Osteocyte (in vitro differentiated cells): ENCODE measurements at regions not wholly inside any gene's neighbourhood (a gene's known extent, or its start where the extent isn't known, plus 50 kb on each side); places are given as distances from the start of the nearest gene placed in this dataset.

Source experiments
- DNase-seq: peaks from one replicate; pipeline ENCODE4 v3.0.0; 2021; ENCODE audit warnings: mixed read lengths; ENCODE audit not compliant: unreplicated experiment; ENCODE audit errors: extremely low spot score
- H3K27ac Mint-ChIP-seq: one replicate; pipeline ENCODE4 v1.8.0; 2021; ENCODE audit warnings: mild to moderate bottlenecking, mixed read lengths; ENCODE audit not compliant: unreplicated experiment
- H3K27me3 Mint-ChIP-seq: one replicate; pipeline ENCODE4 v1.8.0; 2021; ENCODE audit warnings: mixed read lengths; ENCODE audit not compliant: unreplicated experiment
- H3K36me3 Mint-ChIP-seq: one replicate; pipeline ENCODE4 v1.8.0; 2021; ENCODE audit warnings: mixed read lengths; ENCODE audit not compliant: unreplicated experiment
- H3K4me1 Mint-ChIP-seq: one replicate; pipeline ENCODE4 v1.8.0; 2021; ENCODE audit warnings: mixed read lengths; ENCODE audit not compliant: unreplicated experiment
- H3K4me3 Mint-ChIP-seq: one replicate; pipeline ENCODE4 v1.8.0; 2021; ENCODE audit warnings: mild to moderate bottlenecking, moderate library complexity, mixed read lengths; ENCODE audit not compliant: unreplicated experiment
- H3K9me3 Mint-ChIP-seq: one replicate; pipeline ENCODE4 v1.8.0; 2021; ENCODE audit warnings: mixed read lengths; ENCODE audit not compliant: unreplicated experiment
- CTCF ChIP-seq: fragments of 200-600 bp; sonication (generic); IDR thresholded peaks from 2 replicates; pipeline ENCODE4 v1.5.0; 2021; ENCODE audit warnings: antibody characterized with exemption, mild to moderate bottlenecking, moderate library complexity

DNA sequence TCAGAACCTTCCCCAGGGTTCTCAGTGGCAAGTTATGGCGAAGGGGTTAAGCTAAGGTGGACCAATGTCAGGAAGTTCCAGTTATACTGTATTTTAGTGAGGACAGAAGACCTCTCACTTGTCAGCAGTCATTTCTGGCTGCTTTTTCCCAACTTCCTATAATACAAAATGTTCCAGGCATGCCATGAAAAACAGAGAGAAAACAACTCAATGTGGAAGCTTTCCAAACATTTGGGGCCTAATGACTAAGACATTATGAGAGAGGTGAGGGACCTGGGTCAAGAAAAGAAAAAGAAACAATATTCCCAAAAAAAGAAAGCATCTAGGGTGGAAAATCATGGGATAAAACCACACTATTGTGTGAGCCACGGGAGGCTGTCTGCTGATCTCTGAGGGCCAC, 99.9 kb upstream of the MAP3K4 start:
- no peaks in the 10 kb centered on the region for H3K36me3 Mint-ChIP-seq
- H3K27me3 Mint-ChIP-seq = peaks cover 3% of the 10 kb centered on the region
- H3K4me1 Mint-ChIP-seq = no peaks in the 10 kb centered on the region
- DNase-seq = no peak
- H3K27ac Mint-ChIP-seq = no peak overlapping the region
- no peaks in the 10 kb centered on the region for H3K9me3 Mint-ChIP-seq
- no peak overlapping the region for H3K4me3 Mint-ChIP-seq
- TF ChIP-seq CTCF = no peak

GRCh38 chr6:160895562-160895961, 96.0 kb upstream of the MAP3K4 start:
- Mint-ChIP-seq H3K4me1 (no peaks in the 10 kb centered on the region), H3K4me3 (no peak overlapping the region), H3K9me3 (no peaks in the 10 kb centered on the region), H3K27me3 (peaks cover 3% of the 10 kb centered on the region), H3K36me3 (no peaks in the 10 kb centered on the region), H3K27ac (no peak overlapping the region)
- DNase-seq = no peak
- no peak for TF ChIP-seq CTCF

DNA sequence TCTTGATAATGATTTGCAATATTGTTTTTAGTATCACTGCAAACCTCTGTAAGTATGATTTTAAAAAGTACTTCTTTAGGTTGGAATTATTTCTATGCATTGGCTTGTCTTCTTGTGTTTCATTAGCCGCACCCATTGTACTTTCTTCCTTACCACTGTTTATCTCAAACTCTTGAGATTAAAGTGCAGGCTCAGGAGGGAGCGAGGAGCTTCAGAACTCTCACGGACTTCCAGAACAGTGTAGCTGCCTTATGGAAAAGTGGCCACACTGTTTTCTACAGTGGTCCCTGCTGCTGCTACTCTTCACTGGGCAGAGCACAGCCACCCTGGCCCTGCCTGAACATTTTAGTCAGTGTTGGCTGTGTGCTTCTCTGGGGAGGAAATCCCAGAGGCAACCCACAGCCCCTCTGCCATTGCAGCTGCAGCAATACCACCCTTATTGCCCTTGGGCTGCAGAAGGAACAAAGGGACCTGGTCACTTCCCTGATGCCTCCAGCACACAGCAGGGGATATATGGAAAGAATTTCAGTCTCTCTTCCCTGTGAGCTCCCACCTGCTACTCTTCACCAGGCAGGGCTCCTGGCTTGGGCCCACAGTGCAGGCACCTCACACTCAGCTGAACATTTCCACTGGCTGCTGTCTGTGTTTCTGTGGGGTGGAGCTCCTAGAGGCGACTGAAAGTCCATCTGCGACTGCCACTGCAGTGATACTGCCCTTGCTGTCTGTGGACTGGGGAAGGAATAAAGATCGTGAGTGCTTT, 91.7 kb upstream of the MAP3K4 start:
- TF ChIP-seq CTCF = no peak
- H3K27me3 Mint-ChIP-seq = peaks cover 7% of the 10 kb centered on the region
- H3K4me1 Mint-ChIP-seq = no peaks in the 10 kb centered on the region
- H3K9me3 Mint-ChIP-seq = no peaks in the 10 kb centered on the region
- H3K4me3 Mint-ChIP-seq = no peak overlapping the region
- H3K36me3 Mint-ChIP-seq = no peaks in the 10 kb centered on the region
- no peak overlapping the region for H3K27ac Mint-ChIP-seq
- DNase-seq = no peak

- no peak for TF ChIP-seq CTCF
- no peaks in the 10 kb centered on the region for H3K4me1 Mint-ChIP-seq
Measured at GRCh38 chr6:160911949-160912348, 79.6 kb upstream of the MAP3K4 start.

GRCh38 chr6:160912411-160912810, 79.2 kb upstream of the MAP3K4 start:
- Mint-ChIP-seq H3K4me3 (no peak overlapping the region), H3K9me3 (peaks cover 9% of the 10 kb centered on the region), H3K27me3 (no peaks in the 10 kb centered on the region), H3K27ac (no peak overlapping the region), H3K4me1 (no peaks in the 10 kb centered on the region), H3K36me3 (no peaks in the 10 kb centered on the region)
- no peak for TF ChIP-seq CTCF
- DNase-seq = no peak

More at GRCh38 chr6:160911949-160912348, 79.6 kb upstream of the MAP3K4 start:
- Mint-ChIP-seq H3K4me3 (no peak overlapping the region), H3K27ac (no peak overlapping the region), H3K9me3 (peaks cover 14% of the 10 kb centered on the region), H3K36me3 (no peaks in the 10 kb centered on the region), H3K27me3 (no peaks in the 10 kb centered on the region)
- DNase-seq = no peak
